ENCODE measurements at regions not wholly inside any gene's neighbourhood (a gene's known extent, or its start where the extent isn't known, plus 50 kb on each side); places are given as distances from the start of the nearest gene placed in this dataset.

GRCh38 chr15:38189671-38190295, 62.9 kb upstream of the SPRED1 start:
- Mint-ChIP-seq H3K9me3 (no peaks in the 10 kb centered on the region), H3K4me3 (no peak overlapping the region), H3K36me3 (ENCODE audit: low read depth) (no peaks in the 10 kb centered on the region), H3K27ac (no peak overlapping the region), H3K4me1 (peaks cover 4% of the 10 kb centered on the region), H3K27me3 (ENCODE audit: low read depth) (no peaks in the 10 kb centered on the region)
- no peak for TF ChIP-seq CTCF (IDR thresholded peaks at IDR 0.05; ENCODE audit: unreplicated experiment in 3 of 3)

GRCh38 chr15:38190501-38190900, 62.1 kb upstream of the SPRED1 start:
- no peaks in the 10 kb centered on the region for H3K36me3 Mint-ChIP-seq (ENCODE audit: low read depth)
- no peaks in the 10 kb centered on the region for H3K9me3 Mint-ChIP-seq
- TF ChIP-seq CTCF (IDR thresholded peaks at IDR 0.05; ENCODE audit: unreplicated experiment in 3 of 3): no peak
- H3K27ac Mint-ChIP-seq: no peak overlapping the region
- no peaks in the 10 kb centered on the region for H3K27me3 Mint-ChIP-seq (ENCODE audit: low read depth)
- no peak overlapping the region for H3K4me3 Mint-ChIP-seq
- H3K4me1 Mint-ChIP-seq: peaks cover 4% of the 10 kb centered on the region

GRCh38 chr15:38192496-38192895, 60.1 kb upstream of the SPRED1 start:
- H3K27me3 Mint-ChIP-seq (ENCODE audit: low read depth): no peaks in the 10 kb centered on the region
- no peak overlapping the region for H3K27ac Mint-ChIP-seq
- no peaks in the 10 kb centered on the region for H3K36me3 Mint-ChIP-seq (ENCODE audit: low read depth)
- H3K4me1 Mint-ChIP-seq: peaks cover 9% of the 10 kb centered on the region
- H3K9me3 Mint-ChIP-seq: no peaks in the 10 kb centered on the region
- no peak overlapping the region for H3K4me3 Mint-ChIP-seq
- no peak for TF ChIP-seq CTCF (IDR thresholded peaks at IDR 0.05; ENCODE audit: unreplicated experiment in 3 of 3)

- Mint-ChIP-seq H3K36me3 (ENCODE audit: low read depth) (no peaks in the 10 kb centered on the region), H3K4me3 (no peak overlapping the region), H3K27ac (no peak overlapping the region), H3K27me3 (ENCODE audit: low read depth) (no peaks in the 10 kb centered on the region), H3K4me1 (peaks cover 5% of the 10 kb centered on the region), H3K9me3 (no peaks in the 10 kb centered on the region)
- no peak for TF ChIP-seq CTCF (IDR thresholded peaks at IDR 0.05; ENCODE audit: unreplicated experiment in 3 of 3)
Observed at GRCh38 chr15:38193496-38193895, 59.1 kb upstream of the SPRED1 start.

GRCh38 chr15:38195191-38195901, 57.3 kb upstream of the SPRED1 start:
- H3K27me3 Mint-ChIP-seq (ENCODE audit: low read depth): no peaks in the 10 kb centered on the region
- H3K4me3 Mint-ChIP-seq: no peak overlapping the region
- H3K36me3 Mint-ChIP-seq (ENCODE audit: low read depth): no peaks in the 10 kb centered on the region
- TF ChIP-seq CTCF (IDR thresholded peaks at IDR 0.05; ENCODE audit: unreplicated experiment in 3 of 3): no peak
- no peak overlapping the region for H3K27ac Mint-ChIP-seq
- peaks cover 5% of the 10 kb centered on the region for H3K4me1 Mint-ChIP-seq
- no peaks in the 10 kb centered on the region for H3K9me3 Mint-ChIP-seq

GRCh38 chr15:38196076-38196475, 56.6 kb upstream of the SPRED1 start:
- Mint-ChIP-seq H3K4me1 (peaks cover 7% of the 10 kb centered on the region), H3K27ac (no peak overlapping the region), H3K27me3 (ENCODE audit: low read depth) (no peaks in the 10 kb centered on the region), H3K4me3 (no peak overlapping the region), H3K36me3 (ENCODE audit: low read depth) (no peaks in the 10 kb centered on the region), H3K9me3 (no peaks in the 10 kb centered on the region)
- TF ChIP-seq CTCF (IDR thresholded peaks at IDR 0.05; ENCODE audit: unreplicated experiment in 3 of 3): no peak

Measured in nephron (organoid).